B cell (primary cell): ENCODE measurements at regions not wholly inside any gene's neighbourhood (a gene's known extent, or its start where the extent isn't known, plus 50 kb on each side); places are given as distances from the start of the nearest gene placed in this dataset.

Experiments
- ATAC-seq: fragments of 200-7000 bp; cut with Tn5 transposase; one replicate; pipeline ENCODE4 v1.10.0; 2021; ENCODE audit warnings: low read depth, mild to moderate bottlenecking, moderate number of reproducible peaks, moderate library complexity
- CTCF ChIA-PET: fragments of 350-600 bp; sonication (Branson Sonifier 250); formaldehyde crosslinking; loops from one replicate; lab custom pipeline; 2021; ENCODE audit warnings: antibody characterized with exemption, inconsistent platforms; lab: Charles Lee
- POLR2A ChIA-PET: fragments of 350-600 bp; sonication (Branson Sonifier 250); formaldehyde crosslinking; loops from one replicate; lab custom pipeline; 2021; ENCODE audit warnings: antibody characterized with exemption; lab: Charles Lee
- DNase-seq: peaks from one replicate; pipeline ENCODE4 v3.0.0; 2013
- H2AFZ ChIP-seq: 2 replicates; pipeline ENCODE4 v1.6.1; 2012; ENCODE audit warnings: mild to moderate bottlenecking, low read depth, low read length; ENCODE audit not compliant: insufficient read depth, poor library complexity, severe bottlenecking
- H3K27ac ChIP-seq, 2 donors: 1 replicate in 1 of 2; 2 replicates in 1 of 2; pipeline ENCODE4 v1.5.1; 2012 to 2013; ENCODE audit warnings: low read length in 2 of 2, mild to moderate bottlenecking in 2 of 2, moderate library complexity in 1 of 2
- H3K27me3 ChIP-seq, 4 experiments: fragments of 200-600 bp in 1 of 4; sonication (generic) in 1 of 4; replicated peaks in 1 of 4; 1 replicate in 2 of 4; 2 replicates in 2 of 4; pipeline versions ENCODE4 v1.6.1 to v1.7.0; 2013 to 2016; ENCODE audit warnings: low read length in 3 of 4, mild to moderate bottlenecking in 2 of 4, mixed read lengths in 1 of 4, moderate library complexity in 1 of 4; ENCODE audit not compliant: insufficient read depth in 4 of 4, control insufficient read depth in 3 of 4; ENCODE audit errors: control extremely low read depth in 1 of 4
- H3K36me3 ChIP-seq, 2 experiments: replicated peaks in 1 of 2; 1 replicate in 1 of 2; 2 replicates in 1 of 2; pipeline versions ENCODE4 v1.6.1 to v1.7.1; 2013; ENCODE audit warnings: low read length in 1 of 2; ENCODE audit not compliant: insufficient read depth in 2 of 2, control insufficient read depth in 1 of 2; ENCODE audit errors: control extremely low read depth in 1 of 2, extremely low read depth in 1 of 2
- H3K4me1 ChIP-seq, 2 donors: fragments of 200-600 bp in 1 of 2; sonication (generic) in 1 of 2; 1 replicate in 1 of 2; 2 replicates in 1 of 2; pipeline versions ENCODE4 v1.5.1 to v1.6.1; 2013 to 2017; ENCODE audit warnings: low read length in 2 of 2; ENCODE audit not compliant: control insufficient read depth in 2 of 2, insufficient read depth in 2 of 2
- H3K4me2 ChIP-seq: replicated peaks from 2 replicates; pipeline ENCODE3; 2012; ENCODE audit warnings: mild to moderate bottlenecking, low read depth, low read length; ENCODE audit not compliant: poor library complexity, severe bottlenecking
- H3K4me3 ChIP-seq, 5 experiments: fragments of 200-600 bp in 1 of 5; sonication (generic) in 1 of 5; 1 replicate in 3 of 5; 2 replicates in 2 of 5; pipeline versions ENCODE4 v1.5.1 to v1.7.0; 2011 to 2016; ENCODE audit warnings: low read length in 4 of 5, mild to moderate bottlenecking in 4 of 5, low read depth in 2 of 5, control low read depth in 1 of 5, moderate library complexity in 1 of 5; ENCODE audit not compliant: insufficient read depth in 1 of 5; ENCODE audit errors: control extremely low read depth in 1 of 5, extremely low read depth in 1 of 5
- H3K79me2 ChIP-seq: fragments of 200-600 bp; sonication (generic); one replicate; pipeline ENCODE4 v1.6.0; 2016; ENCODE audit warnings: low read length; ENCODE audit not compliant: control insufficient read depth, insufficient read depth
- H3K9ac ChIP-seq: fragments of 200-600 bp; sonication (generic); 2 replicates; pipeline ENCODE4 v1.6.1; 2017; ENCODE audit warnings: mild to moderate bottlenecking, low read length, moderate library complexity
- H3K9me3 ChIP-seq, 3 donors: one replicate each; pipeline versions ENCODE4 v1.6.1 to v1.7.1; 2013; ENCODE audit warnings: low read length in 2 of 3; ENCODE audit not compliant: control insufficient read depth in 2 of 3, insufficient read depth in 1 of 3; ENCODE audit errors: control extremely low read depth in 1 of 3
- H4K20me1 ChIP-seq: 2 replicates; pipeline ENCODE4 v1.6.0; 2012; ENCODE audit warnings: mild to moderate bottlenecking, low read length; ENCODE audit not compliant: insufficient read depth, control insufficient read depth, poor library complexity, severe bottlenecking
- H3K27ac Mint-ChIP-seq: one replicate; pipeline ENCODE4 v1.8.0; 2021; ENCODE audit warnings: mixed read lengths
- H3K27me3 Mint-ChIP-seq: one replicate; pipeline ENCODE4 v1.8.0; 2021; ENCODE audit warnings: mixed read lengths
- H3K4me1 Mint-ChIP-seq: one replicate; pipeline ENCODE4 v1.8.0; 2021; ENCODE audit warnings: mixed read lengths
- H3K4me3 Mint-ChIP-seq: one replicate; pipeline ENCODE4 v1.8.0; 2021; ENCODE audit warnings: mixed read lengths
- H3K9me3 Mint-ChIP-seq: one replicate; pipeline ENCODE4 v1.8.0; 2022; ENCODE audit warnings: mixed read lengths; ENCODE audit not compliant: insufficient read depth
- CTCF ChIP-seq: fragments of 200-600 bp; IDR thresholded peaks from one replicate; pipeline ENCODE4 v1.8.0; 2022; ENCODE audit warnings: antibody characterized with exemption, mild to moderate bottlenecking
- EZH2 ChIP-seq: IDR thresholded peaks from 2 replicates; pipeline ENCODE4 v1.6.1; 2012; ENCODE audit warnings: borderline replicate concordance, low read depth, mild to moderate bottlenecking, moderate library complexity, low read length; ENCODE audit not compliant: insufficient read depth, poor library complexity, severe bottlenecking
- WGBS: methylation state at CpG from one replicate; pipeline ENCODE4 v1.1.5; 2013; ENCODE audit warnings: missing lambda C conversion rate; ENCODE audit not compliant: insufficient coverage; 5-methylcytosine and 5-hydroxymethylcytosine counted together
- intact Hi-C: fragments of 100-400 bp; cut with micrococcal nuclease; formaldehyde crosslinking; loops from one replicate; pipeline ENCODE4 v1.10.0; 2022

GRCh38 chr4:32400870-32401269 is 1680.7 kb downstream of the PCDH7 start:
- TF ChIP-seq EZH2 (no peak), CTCF (no peak)
- intact Hi-C loops = no loop called here
- no peaks in the 10 kb centered on the region for H4K20me1 ChIP-seq
- ChIA-PET CTCF (no interaction called here), POLR2A (no interaction called here)
- no peaks in the 10 kb centered on the region for H3K4me1 ChIP-seq
- no peak overlapping the region for H3K4me3 ChIP-seq
- DNase-seq (no peak), ATAC-seq (no peak)
- no peak overlapping the region for H3K27ac ChIP-seq
- no peaks in the 10 kb centered on the region for H3K9me3 ChIP-seq
- Mint-ChIP-seq H3K27ac (no peak overlapping the region), H3K4me3 (no peak overlapping the region), H3K4me1 (no peaks in the 10 kb centered on the region), H3K9me3 (no peaks in the 10 kb centered on the region), H3K27me3 (no peaks in the 10 kb centered on the region)
- no peak overlapping the region for H3K4me2 ChIP-seq
- no peak overlapping the region for H3K9ac ChIP-seq
- WGBS = no CpG with 5 or more reads among the region's 1 CpG
- no peaks in the 10 kb centered on the region for H3K79me2 ChIP-seq
- H3K27me3 ChIP-seq = no peaks in the 10 kb centered on the region
- no peak overlapping the region for H2AFZ ChIP-seq
- H3K36me3 ChIP-seq = no peaks in the 10 kb centered on the region

GRCh38 chr4:32417113-32417704 is 1697.0 kb downstream of the PCDH7 start:
- Histone ChIP-seq H3K9me3 (no peaks in the 10 kb centered on the region), H4K20me1 (no peaks in the 10 kb centered on the region), H3K9ac (no peak overlapping the region), H3K27ac (no peak overlapping the region), H3K4me2 (no peak overlapping the region), H3K27me3 (no peaks in the 10 kb centered on the region), H3K4me3 (no peak overlapping the region), H3K4me1 (no peaks in the 10 kb centered on the region), H2AFZ (no peak overlapping the region), H3K79me2 (no peaks in the 10 kb centered on the region), H3K36me3 (no peaks in the 10 kb centered on the region)
- DNase-seq (no peak), ATAC-seq (no peak)
- Mint-ChIP-seq H3K9me3 (peaks cover 3% of the 10 kb centered on the region), H3K4me3 (no peak overlapping the region), H3K27ac (no peak overlapping the region), H3K4me1 (no peaks in the 10 kb centered on the region), H3K27me3 (no peaks in the 10 kb centered on the region)
- intact Hi-C loops = loop anchor here (5.0 kb wide), 1 partner anchor 175 kb away; no protein-coding TSS in a partner anchor
- CTCF ChIA-PET = no interaction called here
- WGBS = no CpG with 5 or more reads among the region's 3 CpGs
- no peak for TF ChIP-seq CTCF
- no peak for TF ChIP-seq EZH2
- POLR2A ChIA-PET = no interaction called here
